Left lobe of liver (tissue), 2 donors: ENCODE measurements at regions not wholly inside any gene's neighbourhood (a gene's known extent, or its start where the extent isn't known, plus 50 kb on each side); places are given as distances from the start of the nearest gene placed in this dataset.
A peak's percentile ranks its signal among the peaks of the same experiment; 100 is the strongest.

ENCODE experiments used
- ATAC-seq: fragments of 200-7000 bp; cut with Tn5 transposase; one replicate; pipeline ENCODE4 v1.9.1; 2020; ENCODE audit warnings: mild to moderate bottlenecking, moderate library complexity
- DNase-seq: peaks from one replicate; pipeline ENCODE4 v3.0.0-alpha.2; 2020; ENCODE audit warnings: low spot score
- donor health status: DM: no; HTN: no; CAD: no; lungs with moderate emphysema.
- donor health status: DM: no; HTN: yes; CAD: no.

DNA sequence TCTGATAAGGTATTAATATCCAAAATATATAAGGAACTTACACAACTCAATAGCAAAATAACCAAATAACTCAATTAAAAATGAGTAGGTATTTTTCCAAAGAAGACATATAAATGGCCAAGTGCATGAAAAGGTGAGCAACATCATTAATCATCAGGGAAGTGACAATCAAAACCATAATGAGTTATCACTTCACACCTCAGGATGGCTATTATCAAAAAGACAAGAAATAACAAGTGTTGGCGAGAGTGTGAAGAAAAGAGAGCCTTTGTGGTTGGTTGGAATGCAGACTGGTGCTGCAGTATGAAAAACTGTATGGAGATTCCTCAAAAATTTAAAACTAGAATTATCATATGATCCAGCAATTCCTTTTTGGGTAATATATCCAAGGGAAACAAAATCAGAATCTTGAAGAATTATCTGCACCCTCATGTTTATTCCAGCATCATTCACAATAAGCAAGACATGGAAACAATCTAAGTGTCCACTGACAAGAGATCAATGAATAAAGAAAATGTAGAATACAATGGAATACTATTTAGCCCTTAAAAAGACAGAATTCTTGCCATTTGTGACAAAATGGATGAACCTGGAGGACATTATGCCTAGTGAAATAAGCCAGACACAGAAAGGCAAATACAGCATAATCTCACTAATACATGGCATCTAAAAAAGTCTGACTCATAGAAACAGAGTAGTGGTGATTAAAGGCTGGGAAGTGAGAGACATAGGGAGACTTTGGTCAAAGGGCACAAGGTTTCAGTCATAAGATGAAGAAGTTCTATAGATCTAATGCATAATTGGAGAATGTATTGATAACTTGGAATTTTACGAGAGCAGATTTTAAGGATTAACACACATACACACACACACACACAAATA, 175.6 kb downstream of the FOXA2 start:
- ATAC-seq: no peak
- DNase-seq: no peak

DNA sequence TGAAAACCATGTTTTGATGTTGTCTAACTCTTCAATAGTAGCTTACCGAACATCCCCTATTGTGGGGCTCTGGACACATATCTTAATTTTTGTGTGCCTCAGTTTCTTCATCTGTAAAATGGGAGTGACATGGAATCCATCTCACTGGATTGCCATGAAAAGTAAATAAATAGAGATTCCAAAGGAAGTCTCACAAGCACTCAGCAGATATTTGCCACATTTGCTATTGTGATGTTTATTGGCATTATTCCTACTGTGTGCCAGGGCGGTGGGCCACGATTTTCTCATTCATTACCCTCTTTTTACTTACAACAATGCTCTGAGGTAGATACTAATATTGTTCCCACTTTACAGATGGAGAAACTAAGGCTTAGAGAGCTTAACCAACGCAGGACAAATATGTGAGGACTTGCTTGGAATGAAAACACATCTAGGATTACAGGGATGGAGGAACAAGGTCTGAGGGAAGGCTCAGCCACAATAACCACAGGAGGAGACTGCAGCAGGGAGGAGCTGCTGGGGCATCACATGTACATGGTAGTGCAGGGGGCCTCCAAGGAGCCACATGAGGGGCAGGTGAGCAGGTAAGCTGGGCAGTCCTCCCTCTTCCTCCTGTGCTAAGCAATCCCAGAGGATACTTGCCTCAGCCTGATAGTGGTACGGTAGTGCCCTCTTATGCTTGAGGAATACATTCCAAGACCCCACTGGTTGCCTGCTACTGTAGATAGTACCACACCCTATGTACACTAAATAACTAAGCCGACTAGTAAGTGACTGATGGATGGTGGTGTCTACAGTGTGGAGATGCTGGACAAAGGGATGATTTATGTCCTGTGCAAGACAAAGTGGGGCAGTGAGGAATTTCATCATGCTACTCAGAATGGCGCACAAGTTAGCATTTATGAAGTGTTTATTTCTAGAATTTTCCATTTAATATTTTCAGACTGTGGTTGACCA, 176.9 kb downstream of the FOXA2 start:
- no peak for DNase-seq
- no peak for ATAC-seq

DNA sequence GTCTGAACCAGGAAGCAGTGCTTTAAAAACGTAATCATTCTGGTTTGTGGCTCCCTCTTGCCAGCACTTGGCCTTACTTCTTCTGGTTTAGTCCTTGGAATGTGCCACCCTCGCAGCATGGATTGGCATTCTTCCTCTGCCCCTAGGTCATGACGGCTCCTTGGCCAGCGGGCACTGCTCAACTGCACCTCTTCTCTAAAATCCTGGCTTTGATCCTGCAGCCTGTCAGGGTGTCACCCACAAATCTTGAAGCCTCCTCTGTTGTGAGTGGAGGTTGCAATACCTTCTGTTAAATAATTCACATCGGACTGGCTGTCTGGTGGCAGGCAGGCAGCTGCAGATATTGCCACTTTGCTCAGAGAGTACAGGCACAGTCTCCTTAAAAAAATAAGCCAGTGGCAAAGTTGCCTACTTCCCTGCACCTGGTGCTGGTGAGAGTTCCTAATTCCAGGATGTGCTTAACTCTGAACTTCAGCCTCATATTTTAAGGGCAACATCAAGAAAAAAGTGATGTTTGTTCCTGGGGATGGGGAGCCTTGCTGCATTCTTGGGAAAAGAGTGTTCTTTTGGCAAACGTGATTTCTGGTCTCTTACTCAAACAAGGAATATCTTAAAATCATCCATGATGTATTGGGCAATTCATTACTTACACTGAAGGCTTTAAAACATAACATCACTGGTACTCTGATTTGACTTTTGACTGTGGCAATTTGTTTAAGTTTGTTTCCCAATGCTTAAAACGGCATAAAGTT, 179.8 kb downstream of the FOXA2 start:
- no peak for DNase-seq

GRCh38 chr20:22403632-22404361, 180.6 kb downstream of the FOXA2 start:
- ATAC-seq: peak; percentile 67

More for the DNA sequence above, 179.8 kb downstream of the FOXA2 start:
- ATAC-seq: no peak

GRCh38 chr20:22403022-22403631, 181.2 kb downstream of the FOXA2 start:
- DNase-seq: no peak
- peak; percentile 60 for ATAC-seq

More at GRCh38 chr20:22403632-22404361, 180.6 kb downstream of the FOXA2 start:
- no peak for DNase-seq

GRCh38 chr20:22402550-22402949, 181.8 kb downstream of the FOXA2 start:
- no peak for DNase-seq
- no peak for ATAC-seq

- ATAC-seq (no peak), DNase-seq (no peak)
Observed at GRCh38 chr20:22400440-22400839, 183.9 kb downstream of the FOXA2 start.

DNA sequence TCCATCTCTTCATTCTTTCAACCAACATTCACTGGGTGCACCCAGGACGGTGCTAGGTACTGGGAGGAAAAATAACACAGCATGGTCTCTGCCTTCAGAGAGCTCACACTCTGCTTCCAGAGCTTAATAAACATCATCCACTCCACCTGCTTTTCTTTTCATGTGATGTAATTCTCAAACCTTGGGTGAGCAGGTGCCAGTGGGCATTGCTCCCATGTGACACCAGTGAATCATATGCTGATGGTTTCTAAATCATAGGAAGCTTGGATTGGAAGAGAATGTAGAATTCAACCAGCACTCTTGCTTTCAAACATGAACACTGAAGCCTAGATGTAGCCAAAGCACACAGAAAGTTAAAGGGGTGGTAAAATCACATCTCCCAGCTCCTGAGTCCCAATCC, 189.8 kb downstream of the FOXA2 start:
- ATAC-seq (no peak), DNase-seq (no peak)

DNA sequence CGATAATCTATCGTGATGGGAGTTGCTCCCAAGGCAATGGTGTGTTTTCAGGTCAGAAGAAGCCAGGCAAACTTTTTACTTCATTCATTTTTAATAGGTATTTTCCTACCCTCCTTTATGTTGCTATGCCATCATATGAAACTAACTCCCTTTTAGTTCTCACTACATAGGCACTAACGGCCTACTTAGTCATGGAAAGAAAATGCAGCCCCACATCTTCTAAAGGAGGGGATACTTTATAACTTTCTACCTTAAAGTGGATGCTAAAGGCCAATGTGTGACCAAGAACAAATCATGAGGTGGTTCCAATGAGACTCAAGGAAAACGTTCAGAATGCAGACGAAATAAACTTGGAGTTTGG, 193.8 kb downstream of the FOXA2 start:
- DNase-seq: no peak
- no peak for ATAC-seq

GRCh38 chr20:22389836-22390542, 194.4 kb downstream of the FOXA2 start:
- ATAC-seq (no peak), DNase-seq (no peak)

DNA sequence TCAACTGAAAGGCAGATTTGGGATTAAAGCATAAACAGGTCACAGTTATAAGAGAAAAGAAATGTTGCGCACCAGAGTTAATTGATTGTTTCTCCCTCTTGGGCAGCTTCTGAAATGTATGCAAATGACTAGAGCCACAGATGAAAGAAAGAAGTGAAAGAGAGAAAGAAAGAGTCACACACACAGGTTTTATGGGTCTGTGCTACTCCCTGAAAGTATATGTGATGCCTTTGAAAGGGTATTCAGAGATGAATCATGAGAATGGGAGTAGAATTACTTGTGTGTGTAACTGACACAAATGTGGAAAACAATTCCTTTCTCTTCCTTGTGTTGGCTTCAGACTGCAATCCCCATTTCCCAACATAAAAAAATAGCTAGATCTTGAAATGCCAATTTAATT, 196.9 kb downstream of the FOXA2 start:
- no peak for DNase-seq
- no peak for ATAC-seq

- DNase-seq: no peak
- no peak for ATAC-seq
Observed at GRCh38 chr20:22386306-22386623, 198.1 kb downstream of the FOXA2 start.

DNA sequence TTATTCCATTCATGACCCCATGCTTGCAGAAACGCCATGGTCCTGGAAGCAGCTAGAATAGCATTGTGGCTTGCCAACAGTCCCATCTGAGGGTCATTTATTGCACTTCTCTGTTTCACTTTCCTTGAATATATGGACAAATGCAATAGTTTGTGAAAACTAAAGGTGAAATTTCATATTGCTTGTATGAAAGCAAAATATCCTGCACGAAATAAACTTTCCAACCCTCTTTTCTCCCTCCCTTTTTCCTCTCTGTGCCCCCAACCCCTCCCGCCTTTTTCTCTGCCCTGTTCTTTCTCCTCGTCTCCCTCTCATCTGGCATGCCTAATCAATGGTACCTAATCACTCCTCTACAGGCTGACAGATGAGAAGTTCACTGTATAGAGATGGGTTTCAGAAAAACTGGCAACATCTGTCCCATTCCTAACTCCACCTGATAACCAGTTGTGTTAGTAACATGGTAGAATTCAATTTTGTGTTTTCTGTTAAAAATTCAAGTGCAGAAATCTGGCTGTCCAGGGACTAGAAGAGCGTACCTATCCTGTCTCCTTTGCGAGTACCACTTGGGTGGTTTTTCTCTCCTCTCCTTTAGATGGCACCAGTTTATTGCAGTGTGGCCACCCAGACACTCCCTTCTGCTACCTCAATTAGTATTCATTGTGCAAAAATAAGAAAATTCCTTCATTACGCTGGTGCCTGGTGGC, 198.6 kb downstream of the FOXA2 start:
- DNase-seq (no peak), ATAC-seq (peak; percentile 97)

DNA sequence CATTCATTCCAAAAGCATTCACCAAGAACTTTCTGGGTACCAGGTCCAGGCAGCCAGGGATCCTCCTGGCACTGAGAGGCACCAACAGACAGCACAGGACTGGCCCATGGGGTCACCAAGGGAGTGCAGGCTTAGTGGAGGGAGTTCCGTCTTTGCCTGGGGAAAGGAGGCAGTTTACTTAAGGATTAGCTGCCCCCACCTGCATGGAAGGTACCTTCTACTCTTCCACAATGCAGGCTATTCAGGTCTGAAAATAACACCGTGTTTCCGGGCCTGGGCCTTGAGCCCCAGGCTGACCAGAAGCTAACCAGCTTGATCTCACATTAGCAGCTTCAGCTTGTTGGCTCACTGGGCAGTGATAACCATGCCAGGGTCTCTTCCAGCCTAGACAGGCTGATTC, 199.4 kb downstream of the FOXA2 start:
- no peak for DNase-seq

GRCh38 chr20:22383156-22383555, 201.2 kb downstream of the FOXA2 start:
- DNase-seq: no peak
- ATAC-seq: no peak

More for the DNA sequence above, 199.4 kb downstream of the FOXA2 start:
- ATAC-seq: no peak

DNA sequence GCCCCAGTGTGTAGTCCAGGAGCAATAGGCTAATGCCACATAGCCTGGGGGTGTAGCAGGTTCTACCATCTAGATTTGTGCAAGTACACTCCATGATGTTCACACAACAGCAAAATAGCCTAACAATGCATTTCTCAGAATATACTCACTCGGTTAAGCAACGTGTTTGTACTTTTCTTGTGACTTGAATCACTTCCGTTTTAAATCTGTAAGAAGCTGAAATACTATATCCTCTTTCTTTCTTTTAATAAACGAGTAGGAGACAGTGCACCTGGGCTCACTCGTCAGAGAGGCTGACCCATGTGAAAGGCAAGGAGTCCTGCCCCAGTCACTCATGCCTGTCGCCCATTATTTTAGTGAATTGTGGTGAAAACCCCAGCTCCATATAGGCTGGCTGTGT, 201.6 kb downstream of the FOXA2 start:
- ATAC-seq (no peak), DNase-seq (no peak)

DNA sequence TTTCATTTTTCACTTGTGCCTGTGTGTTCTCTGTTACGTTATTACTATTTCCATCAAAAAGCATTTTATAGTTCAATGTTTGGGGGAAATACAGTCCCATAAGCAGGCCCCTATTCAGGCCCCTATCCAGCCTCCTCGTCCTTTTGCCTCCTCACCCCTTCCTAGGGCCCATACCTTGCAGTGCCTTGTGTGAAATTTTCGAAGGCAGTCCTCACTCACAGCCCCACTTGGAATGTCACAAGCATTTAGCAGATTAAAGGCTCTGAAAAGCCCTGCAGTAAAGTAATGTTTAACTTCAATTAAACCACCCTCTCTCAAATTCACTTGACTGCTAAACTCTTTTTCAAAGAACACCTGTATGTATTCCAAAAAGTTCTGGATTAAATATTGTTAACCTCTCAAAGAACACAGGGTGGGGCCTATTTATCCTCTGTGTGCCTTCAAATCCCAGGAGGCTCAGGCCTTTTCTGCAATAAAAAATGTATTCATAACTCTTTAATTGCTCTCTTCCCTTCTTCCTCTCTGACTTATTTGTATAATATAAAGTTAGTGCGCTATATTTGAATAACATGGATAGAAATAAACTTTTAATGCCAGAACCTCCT, 202.5 kb downstream of the FOXA2 start:
- ATAC-seq (no peak), DNase-seq (no peak)

- DNase-seq (no peak), ATAC-seq (no peak)
Observed at GRCh38 chr20:22379472-22379871, 204.9 kb downstream of the FOXA2 start.
